ENCODE measurements at regions not wholly inside any gene's neighbourhood (a gene's known extent, or its start where the extent isn't known, plus 50 kb on each side); places are given as distances from the start of the nearest gene placed in this dataset.

DNA sequence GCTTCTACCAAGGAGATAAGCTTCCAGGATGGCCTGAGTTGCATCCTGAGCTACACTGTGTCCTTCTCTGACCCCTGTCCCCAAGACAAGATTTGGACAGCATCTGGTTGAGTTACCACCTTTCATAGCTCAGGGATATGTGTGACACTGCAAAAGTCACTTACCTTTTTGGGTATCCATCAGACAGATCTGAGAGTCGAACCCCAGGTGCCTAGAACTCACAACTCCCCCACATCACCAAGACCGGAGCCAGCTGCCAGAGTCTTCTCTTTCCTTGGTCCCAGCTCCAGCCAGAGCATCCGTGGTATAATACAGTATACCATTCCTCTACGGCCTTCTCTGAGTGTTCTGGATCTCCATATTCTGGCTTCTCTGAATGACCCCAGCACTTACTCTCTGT, 133.0 kb downstream of the CD83 start:
- intact Hi-C loops (cut with micrococcal nuclease): no loop called here

DNA sequence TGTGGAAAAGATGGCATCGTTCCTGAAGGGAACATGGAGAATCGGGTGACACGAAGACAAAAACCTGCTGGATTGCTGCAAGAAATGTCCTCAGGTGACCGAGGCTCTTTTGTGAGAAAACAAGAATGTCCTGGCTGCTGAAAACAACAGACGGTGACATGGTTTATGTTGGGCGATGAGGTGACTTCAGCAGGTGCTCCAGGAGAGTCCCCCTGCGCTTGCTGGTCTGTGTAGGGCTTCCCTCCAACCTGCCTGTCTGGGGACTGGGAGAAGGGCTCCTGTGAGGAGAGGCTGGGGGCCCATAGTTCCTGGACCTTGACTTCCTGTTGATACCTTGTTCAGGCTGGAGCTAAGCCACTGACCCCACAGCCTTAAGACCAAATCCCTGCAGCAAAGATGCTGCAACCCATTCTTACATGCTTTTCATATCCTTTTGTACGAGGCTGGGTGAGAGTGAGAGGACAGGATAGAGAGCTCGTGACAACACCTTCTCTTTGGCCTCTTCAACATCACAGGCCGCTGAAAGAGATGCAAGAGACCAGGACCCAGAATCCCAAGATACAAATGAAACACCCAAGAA, 134.8 kb downstream of the CD83 start:
- intact Hi-C loops (cut with micrococcal nuclease): no loop called here

DNA sequence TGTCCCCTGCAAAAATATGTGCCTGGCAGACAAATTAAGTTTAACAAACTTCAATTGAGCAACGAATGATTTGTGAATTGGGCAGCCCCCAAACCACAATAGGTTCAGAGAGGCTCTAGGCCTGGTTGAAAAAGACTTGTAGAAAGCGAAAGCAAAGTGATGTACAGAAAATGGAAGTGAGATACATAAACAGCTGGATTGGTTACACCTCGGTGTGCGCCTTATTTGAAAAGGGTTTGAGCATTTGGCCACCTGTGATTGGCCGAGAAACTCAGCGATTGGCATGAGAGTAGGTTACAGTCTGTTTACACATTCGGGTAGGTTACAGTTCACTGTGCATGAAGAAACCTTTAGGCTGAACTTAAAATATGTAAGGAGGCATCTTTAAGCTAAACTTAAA, 136.9 kb downstream of the CD83 start:
- intact Hi-C loops (cut with micrococcal nuclease): no loop called here

GRCh38 chr6:14255916-14256315, 138.3 kb downstream of the CD83 start:
- intact Hi-C loops (cut with micrococcal nuclease): no loop called here

- intact Hi-C loops (cut with micrococcal nuclease): no loop called here
Measured at GRCh38 chr6:14258117-14258516, 140.5 kb downstream of the CD83 start.

- intact Hi-C loops (cut with micrococcal nuclease): no loop called here
Measured at GRCh38 chr6:14258695-14259593, 141.4 kb downstream of the CD83 start.

DNA sequence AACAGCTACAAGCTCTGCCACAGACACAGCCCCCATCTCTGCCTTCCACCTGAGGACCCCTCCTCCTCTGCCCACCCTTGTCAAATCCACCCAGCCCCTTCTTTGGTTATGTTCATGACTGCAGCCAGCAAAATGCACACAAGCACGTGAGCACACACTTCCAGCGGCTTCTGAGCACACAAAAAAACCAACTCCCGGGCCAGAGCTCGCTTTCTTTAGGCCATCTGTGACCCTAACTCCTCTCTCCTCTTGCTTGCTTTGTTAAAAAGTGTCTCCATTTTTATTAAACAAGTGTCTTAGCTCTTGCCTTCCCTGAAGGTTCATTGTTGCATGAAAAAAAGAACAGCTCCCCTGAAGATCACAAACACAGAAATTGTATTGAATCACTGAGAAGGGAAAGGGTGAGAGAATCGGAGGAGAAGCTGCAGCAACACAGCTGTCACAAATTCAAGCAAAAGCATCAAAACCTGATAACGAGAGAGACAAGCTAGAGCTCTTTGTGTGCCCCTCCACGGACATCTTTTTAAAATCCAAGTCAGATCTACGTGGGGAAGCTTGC, 142.1 kb downstream of the CD83 start:
- intact Hi-C loops (cut with micrococcal nuclease): no loop called here

- intact Hi-C loops (cut with micrococcal nuclease): no loop called here
Measured at GRCh38 chr6:14260839-14261238, 143.3 kb downstream of the CD83 start.

- intact Hi-C loops (cut with micrococcal nuclease): no loop called here
Measured at GRCh38 chr6:14263881-14264424, 146.4 kb downstream of the CD83 start.

GRCh38 chr6:14265049-14266021, 147.8 kb downstream of the CD83 start:
- intact Hi-C loops (cut with micrococcal nuclease): no loop called here

DNA sequence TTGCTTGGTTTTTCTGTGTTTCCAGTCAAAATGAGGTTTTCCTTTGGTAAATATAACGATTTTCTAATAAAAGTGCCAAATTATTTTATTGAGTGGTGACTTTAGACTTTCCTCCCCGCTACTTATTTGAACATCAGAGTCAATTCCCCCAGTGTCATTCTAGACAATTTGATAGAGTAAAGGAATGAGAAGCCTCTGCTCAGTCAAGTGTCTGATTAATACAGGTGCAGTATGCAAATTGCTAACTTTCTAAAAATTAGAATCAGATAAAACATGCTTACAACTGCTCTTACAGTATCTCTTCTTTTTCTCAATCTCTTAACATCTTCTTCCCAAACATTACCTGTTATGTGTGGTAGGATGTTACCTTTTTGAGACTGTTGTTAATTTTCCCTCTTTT, 148.7 kb downstream of the CD83 start:
- intact Hi-C loops (cut with micrococcal nuclease): no loop called here

DNA sequence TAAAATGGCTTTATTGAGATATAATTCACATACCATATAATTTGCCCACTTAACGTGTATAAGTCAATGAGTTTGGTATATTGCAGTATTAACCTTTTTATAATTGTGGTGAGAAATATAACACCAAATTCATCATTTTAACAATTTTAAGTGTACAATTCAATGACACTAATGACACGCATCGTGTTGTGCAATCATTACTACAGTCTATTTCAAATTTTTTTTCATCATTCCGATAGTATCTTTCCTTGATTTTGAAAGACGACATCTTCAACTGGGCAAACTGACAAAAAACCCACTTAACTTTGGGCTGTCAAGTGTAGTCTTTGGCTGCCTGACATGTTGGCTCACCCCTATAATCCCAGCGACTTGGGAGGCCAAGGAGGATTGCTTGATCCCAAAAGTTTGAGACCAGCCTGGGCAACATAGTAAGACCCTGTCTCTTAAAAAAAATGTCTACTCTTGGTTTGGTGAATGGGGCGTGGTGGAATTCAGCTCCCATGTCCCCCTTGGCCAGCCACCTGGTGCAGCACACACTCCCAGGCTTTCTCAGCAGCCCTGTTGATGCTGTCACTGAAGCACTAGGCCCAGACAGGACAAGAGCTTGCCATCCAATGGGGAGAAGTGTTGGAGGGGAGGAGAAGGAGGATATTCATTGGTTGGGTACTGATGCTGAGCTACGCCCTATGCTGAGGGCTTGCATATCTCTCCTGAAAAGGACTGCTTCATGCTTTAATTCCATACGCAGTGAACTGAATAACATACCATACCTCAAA, 150.5 kb downstream of the CD83 start:
- intact Hi-C loops (cut with micrococcal nuclease): no loop called here

GRCh38 chr6:14269436-14269835, 151.9 kb downstream of the CD83 start:
- intact Hi-C loops (cut with micrococcal nuclease): no loop called here

GRCh38 chr6:14270142-14270893, 152.7 kb downstream of the CD83 start:
- intact Hi-C loops (cut with micrococcal nuclease): loop anchor here (2.0 to 10.0 kb wide), 2 partner anchors 178 to 1154 kb away; no protein-coding TSS in a partner anchor

GRCh38 chr6:14270925-14271788, 153.6 kb downstream of the CD83 start:
- intact Hi-C loops (cut with micrococcal nuclease): loop anchor here (1.0 to 10.0 kb wide), 4 partner anchors 178 to 1154 kb away; no protein-coding TSS in a partner anchor

DNA sequence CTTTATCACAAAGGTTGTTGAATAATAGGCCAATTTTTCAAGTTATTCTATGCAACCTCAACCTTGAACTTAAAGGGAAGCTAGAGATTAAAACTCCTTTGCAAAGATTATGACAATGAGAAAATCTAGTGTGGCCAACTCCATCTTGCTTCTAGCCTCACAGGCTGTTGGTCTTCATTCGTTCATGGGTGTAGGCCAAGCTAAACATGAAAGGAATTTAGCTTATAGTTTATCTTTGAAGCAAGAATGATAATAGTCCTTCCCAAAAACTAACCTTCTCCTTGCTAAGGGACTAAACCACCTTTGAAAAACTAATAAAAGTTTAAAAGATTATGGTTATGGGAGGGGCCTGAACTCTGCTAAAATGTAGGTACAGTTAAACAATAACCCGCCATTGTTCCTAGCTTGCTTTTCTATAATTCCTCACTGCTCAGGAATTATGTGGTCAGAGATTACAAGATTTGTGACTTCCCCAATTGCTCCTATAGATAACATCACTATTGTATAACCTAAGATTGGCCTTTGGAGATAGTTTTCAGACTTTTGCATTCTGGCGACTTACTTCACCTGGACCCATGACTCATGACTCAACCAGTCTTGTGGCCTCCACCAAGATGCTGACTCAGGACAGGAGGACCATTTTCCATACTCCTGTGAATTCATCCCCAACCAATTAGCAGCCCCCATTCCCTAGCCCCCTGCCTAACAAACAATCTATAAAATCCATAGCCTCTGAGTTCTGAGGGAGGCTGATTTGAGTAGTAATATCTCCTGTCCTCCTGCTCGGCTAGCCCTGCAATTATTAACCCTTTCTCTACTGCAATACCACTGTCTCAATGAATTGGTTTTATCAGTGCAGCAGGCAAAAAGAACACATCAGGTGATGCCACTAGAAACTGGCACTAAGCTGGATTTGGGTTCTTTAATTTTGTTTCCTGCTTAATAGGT, 154.5 kb downstream of the CD83 start:
- intact Hi-C loops (cut with micrococcal nuclease): loop anchor here (1.0 to 10.0 kb wide), 4 partner anchors 177 to 1153 kb away; no protein-coding TSS in a partner anchor

DNA sequence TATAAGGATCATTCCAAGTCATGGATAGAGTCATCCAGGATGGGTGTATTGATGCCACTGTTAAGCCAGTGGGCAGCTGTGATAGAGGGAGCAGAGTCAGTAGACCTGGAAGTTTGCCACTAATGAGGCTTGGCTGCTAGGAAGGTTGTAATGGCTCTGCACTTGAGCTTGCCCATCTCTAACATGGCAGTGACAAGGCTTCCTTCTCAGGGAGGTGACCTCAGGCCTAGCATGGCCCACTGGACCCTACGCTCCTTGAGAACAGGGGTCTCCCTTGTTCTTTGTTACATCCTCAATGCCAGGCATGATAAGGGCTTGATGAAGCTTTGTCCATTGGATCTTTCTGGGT, 155.1 kb downstream of the CD83 start:
- intact Hi-C loops (cut with micrococcal nuclease): loop anchor here (10.0 kb wide), 1 partner anchor 1152 kb away; no protein-coding TSS in a partner anchor

All from T-helper 1 cell treated with Interleukin-12 subunit alpha and Interleukin-12 subunit beta and Interleukin-4 antibody, amounts not matched to agents 30 ng/mL and 1 ng/mL, for 36 hours (primary cell).